GM04504 (cell line): ENCODE measurements at regions not wholly inside any gene's neighbourhood (a gene's known extent, or its start where the extent isn't known, plus 50 kb on each side); places are given as distances from the start of the nearest gene placed in this dataset.

Experiments
- DNase-seq: peaks from one replicate; pipeline ENCODE4 v3.0.0-alpha.2; 2012; ENCODE audit warnings: low read depth

- DNase-seq = no peak
These were observed 54.0 kb upstream of the EYA4 start for GRCh38 chr6:133187114-133187513.

DNA sequence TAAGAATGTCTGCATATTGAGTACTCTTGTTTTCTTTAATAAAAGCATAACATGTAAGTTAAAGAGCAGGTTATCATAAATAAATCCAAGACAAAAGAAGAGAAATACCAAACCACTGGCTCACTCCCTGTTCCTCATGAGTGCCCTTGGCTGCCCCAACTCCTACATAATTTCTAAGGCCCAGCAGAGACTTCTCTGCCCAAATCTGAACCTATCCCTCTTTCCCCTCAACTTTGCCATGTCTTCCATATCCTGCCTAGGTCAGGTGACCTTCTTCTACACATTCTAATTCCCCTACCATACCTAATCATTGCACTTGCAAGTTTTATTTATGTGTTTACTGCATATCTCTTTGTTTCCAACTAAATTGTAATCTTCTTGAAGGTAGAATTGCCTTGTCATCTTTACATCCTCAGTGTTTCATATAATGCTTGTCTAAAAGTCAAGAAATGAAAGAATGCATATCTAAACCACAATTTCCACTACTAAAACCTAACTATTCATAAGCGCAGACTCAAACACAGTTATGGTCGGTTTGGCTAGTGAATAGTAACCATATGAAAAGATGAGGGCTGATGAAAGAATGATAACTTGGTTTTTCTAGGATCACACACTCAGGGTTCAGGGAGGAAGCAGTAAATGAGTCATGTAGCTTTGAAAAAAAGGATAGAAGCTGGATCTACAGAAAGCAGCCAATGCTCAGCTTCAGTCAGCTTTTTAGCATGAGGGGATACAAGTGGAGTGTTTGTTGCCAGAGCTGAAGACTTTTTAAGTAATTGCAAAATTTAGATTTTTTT lies 53.3 kb upstream of the EYA4 start:
- no peak for DNase-seq

GRCh38 chr6:133190912-133191311 lies 50.2 kb upstream of the EYA4 start:
- no peak for DNase-seq

GRCh38 chr6:133191323-133191722 lies 49.8 kb upstream of the EYA4 start:
- no peak for DNase-seq
